HG03139 (cell line): ENCODE measurements at regions not wholly inside any gene's neighbourhood (a gene's known extent, or its start where the extent isn't known, plus 50 kb on each side); places are given as distances from the start of the nearest gene placed in this dataset.

Experiments used
- ATAC-seq: cut with Tn5 transposase; IDR thresholded peaks from one replicate; pipeline ENCODE4 v1.9.1; 2021; ENCODE audit not compliant: unreplicated experiment

DNA sequence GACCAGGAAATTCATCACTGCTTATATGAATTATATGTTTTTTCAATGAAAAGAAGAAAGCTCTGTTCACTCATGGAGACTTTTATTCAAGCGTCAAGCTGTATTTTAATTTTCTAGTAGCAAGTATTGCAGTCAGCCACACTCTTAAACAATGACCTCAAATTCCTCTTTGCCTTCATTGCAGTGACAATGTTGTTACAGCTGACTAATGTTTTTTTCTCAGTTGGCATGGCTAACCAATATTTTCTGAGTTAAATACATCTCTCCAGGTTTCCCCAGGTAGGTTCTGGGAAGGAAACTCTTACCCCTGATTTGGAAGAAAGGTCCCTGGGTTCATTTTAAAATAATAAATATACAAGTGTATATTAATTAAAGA lies 241.5 kb downstream of the WDR11 start:
- ATAC-seq, result no peak

DNA sequence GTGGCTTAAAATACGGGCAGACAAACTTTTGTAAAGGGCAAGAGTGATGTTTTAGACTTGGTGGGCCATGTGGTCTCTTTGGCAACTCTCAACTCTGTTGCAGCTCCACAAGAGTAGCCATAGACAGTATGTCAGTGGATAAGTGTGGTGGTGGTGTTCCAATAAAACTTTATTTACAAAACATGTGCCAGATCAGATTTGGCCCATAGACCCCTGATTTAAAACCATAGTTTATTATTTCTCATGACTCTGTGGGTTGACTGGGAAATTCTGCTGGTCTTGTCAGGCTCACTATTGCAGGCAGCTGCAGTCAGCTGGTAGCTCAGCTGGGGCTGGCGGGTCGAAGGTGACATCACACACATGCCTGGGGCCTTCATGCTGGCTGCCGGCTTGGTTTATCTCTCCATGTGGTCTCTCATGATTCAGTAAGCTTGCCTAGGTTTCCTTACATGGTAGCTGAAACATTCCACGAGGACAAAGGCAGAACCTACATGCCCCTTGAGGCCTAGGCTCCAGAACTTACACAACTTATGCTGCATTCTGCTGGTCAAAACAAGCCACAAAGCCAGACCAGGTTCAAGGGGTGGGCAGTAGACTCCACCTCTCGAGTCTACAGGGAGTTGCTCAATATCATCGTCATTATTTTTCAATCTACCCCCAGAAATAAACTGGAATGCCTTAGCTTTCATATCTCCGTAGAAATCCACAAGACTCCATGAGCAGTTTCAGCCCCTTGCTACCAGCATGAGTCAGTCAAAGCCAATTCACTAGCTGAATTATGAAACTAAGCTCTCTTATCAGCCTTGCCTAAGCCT lies 245.7 kb downstream of the WDR11 start:
- ATAC-seq, result no peak

DNA sequence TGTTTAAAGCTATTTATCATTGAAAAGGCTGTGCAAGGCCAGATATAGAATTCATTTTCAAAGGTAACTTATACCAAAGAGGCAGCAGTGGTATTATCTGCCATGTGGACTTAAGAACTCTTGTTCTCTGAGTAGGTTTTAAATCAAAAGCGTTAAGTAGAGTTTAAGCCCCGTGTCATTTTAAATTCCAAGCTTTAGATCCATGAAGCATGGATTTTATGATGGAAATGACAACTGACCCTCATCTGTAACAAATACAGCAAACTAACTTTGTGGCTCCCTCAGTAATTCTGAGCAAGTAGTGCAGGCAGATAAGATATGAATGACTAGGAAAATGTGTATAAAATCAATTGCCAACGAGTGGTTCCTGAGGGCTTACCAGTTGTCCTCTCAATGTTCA lies 247.0 kb downstream of the WDR11 start:
- no peak for ATAC-seq

DNA sequence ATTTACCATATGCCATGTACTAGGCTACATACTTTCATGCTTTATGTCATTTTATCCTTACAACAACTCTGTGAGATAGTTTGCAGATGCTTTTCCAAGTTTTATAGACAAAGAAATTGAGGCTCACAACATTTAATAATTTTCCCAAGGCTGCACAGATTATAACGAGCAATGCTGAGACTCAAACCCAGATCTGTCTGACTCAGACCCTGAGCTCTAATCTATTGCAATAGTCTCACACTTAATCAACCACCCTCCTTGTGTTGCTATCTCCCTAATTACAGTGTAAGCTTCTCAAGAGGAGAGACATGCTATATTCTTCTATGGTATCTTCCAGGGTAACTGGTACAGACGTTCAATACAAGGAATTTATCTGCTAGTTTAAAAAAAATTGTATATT lies 247.6 kb downstream of the WDR11 start:
- ATAC-seq, result no peak

DNA sequence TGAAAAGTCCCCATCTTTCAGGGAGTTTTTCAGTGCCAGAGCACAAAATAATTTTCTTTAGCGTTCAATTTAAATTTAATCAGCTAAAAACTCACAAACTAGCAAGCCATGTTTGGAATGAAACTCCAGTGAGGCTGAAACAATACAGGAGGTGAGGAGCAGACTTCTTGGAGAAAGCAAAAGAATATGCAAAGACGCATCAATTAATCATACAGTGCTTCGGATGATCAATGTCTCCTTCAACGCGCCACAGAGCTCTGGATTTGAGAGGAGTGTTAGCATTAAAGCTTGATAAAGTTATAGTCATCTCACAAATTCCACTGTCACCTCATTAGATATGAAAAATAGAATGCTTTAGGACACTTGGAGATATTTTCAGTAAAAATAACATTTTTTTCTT lies 248.0 kb downstream of the WDR11 start:
- ATAC-seq, result no peak

DNA sequence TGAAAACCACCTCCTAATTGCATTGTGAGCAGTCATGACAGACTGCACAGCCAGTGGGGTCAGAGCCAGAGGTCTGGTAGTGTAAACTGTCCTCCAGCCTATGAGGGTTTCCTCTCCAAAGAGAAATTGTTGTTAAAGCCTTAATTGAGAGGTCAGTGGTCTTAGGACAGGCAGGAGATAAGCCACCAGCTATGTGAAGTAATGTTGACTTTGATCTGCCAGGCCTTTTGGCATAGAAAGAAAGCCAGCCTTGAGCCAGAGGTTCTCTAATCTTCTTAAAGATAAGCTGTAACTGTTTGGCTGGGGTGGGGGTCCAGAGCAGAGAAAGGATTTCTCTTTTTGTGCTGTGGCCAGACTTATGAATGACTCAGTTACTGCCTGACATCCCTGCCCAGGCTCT lies 248.4 kb downstream of the WDR11 start:
- ATAC-seq, result no peak

DNA sequence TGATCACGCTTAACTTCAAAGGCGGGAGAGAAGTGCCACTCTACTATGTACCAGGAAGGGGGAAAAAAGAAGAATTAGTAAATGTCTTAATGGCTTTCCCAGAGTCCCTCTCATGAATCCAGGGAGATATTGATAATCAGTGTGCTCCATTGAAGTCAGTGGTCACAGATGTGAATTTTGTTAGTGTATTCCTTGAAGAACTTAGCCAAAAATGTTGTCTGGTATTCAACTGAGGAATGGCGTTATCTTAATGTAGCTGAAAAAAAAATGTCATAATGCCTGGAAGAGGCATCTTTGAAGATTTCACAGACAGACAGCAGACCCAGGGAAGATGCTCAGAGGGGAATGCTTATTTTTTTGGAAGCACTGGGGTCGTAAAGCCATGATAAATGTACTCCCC lies 250.4 kb downstream of the WDR11 start:
- no peak for ATAC-seq

DNA sequence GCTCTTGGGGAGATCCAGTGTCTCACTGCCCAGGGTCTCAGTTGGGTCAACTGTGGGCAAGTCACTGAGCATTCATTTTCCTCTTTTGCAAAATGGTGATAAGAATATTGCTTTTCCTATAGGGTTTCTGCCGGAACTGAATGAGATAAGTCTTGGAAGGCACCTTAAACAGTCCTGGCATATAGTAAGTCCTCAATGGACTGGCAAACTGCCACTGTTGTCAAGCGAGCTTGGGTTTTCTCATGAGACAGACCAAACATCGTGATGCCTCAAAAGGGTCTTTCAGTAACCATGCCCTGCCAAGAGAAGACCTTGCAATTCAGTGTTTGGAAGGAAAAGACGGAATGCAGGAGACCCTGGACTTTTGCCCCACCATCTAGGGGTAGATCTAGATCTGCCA lies 251.5 kb downstream of the WDR11 start:
- ATAC-seq, result no peak

DNA sequence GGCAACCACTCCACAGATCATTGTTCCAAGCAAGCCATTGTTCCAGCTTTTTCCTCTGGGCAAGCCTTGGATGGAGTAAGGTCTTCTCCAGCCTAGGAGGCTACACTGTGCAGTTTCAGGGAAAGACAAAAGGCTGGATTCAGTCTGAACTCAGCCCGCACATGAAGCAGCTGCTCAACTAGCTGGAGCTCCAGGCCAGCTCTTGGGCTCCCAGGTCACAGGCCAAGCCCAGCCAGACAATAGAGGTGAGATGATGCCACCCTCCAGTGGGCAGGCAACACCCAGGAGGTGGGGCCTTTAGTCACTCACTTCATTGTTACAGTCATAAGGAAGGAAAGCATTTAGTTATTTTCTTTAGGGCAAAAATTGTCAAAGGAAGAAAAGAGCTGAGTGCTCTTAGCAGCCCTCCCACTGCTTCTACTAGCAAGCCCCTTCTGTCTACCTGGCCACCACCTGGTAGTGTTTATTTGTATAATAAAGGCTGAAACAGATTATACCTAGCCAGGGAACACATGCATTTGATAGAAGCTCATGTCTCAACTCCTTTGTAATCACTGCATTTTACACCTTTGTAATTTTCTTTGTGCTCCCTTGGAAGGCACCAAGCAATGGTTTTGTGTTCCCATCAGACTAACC lies 253.4 kb downstream of the WDR11 start:
- ATAC-seq, result no peak

DNA sequence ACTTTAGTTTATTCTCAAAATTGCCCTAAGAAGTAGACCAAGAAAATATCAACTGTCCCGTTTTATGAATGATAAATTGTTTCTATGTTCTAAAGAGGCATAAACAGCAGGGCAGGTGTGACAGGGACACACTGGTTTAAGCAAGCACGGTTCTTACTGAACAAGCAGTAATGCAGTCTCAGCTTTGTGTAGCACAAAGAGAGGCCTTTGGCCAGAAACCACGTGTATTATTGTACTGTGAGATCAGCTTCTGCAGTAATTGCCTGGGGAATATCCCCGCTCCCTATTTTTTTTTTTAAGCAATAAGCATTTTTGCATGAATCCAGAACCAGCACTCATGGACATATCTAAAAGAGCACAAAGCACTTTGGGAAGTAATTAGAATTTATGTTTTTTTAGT lies 255.4 kb downstream of the WDR11 start:
- no peak for ATAC-seq

DNA sequence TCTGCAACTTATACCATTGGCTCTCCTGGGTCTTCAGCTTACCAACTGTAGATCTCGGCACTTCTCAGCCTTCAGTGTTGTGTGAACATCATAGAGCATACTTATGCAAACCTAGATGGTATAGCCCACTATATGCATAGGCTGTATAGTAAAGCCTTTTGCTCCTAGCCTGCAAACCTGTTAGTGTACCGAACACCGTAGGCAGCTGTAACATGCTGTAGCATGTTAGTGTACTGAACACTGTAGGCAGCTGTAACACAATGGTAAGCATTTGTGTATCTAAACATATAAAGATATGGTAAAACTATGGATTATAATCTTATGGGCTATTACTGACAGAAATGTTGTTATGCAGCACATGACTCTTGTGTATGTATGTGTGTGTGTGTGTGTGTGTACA lies 256.9 kb downstream of the WDR11 start:
- no peak for ATAC-seq

DNA sequence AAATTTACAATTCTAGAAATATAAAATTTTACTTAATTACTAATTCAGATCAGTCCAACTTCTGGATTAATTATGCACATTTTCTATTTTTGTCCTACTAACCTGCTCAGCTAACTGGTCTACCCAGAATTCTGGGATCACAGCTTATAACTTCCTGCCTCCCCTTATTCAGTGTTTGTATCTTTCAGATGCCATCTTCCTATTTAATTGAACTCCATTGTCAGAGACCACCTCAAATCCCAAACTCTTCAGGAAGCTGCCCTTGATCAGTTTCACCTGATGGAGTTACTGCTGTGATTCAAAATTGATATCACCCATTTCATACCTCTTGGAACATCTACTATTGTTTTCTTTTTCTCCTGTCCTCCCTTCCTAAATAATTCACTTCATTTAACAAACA lies 259.2 kb downstream of the WDR11 start:
- ATAC-seq, result no peak

DNA sequence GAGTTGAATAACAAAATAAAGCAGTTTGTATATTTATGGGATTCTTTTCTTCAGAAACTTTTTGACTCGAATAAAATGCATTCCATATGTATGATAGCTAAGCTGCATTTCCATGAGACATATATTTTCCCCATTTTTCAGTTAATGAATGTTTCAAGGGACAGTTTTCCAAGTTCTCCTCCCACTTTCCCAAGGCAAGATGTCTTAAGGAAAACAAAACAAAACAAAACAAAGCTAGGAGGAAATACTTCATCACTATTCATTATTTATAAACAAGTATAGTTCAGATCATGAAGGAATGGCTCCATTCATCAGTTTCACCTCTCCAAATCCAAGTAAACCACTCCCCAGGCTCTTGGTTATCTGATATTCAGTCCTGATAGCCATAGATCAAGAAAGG lies 261.0 kb downstream of the WDR11 start:
- no peak for ATAC-seq

DNA sequence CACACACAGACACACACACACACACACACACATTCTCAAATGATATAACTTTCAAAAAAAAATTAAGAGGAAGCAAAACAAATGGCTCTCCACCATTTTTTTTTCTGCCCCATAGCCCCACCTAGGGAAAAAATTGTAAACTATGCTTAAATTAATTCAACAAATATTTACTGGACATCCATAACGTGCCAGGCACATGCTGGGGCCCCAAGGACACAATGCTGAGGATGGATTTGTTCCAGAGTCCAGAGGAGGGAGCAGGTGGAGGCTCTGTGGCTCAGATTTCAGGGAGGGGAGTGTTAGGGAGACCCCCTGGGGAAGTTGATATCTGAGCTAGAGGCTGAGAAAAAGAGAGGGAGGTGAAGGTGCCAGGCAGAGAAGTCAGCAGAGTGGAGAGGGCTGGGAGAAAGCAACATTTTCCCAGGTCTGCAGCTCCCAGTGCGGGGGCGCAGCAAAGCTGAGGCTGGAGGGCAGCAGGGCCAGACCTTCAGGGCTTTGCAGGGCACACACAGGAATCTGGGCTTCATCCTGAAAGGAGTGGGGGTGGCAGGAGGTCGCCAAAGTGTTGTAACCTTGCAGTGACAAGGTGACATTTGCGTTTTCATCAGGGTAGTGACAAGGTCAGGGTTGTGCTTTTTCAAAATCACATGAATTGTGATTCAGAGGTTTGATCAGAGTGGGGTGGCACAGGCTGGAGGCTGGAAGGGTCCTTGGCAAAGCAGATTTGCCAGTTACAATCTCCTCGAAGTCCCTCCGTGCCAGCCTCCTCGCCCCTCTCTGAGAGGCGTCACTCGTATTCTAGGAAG lies 261.6 kb downstream of the WDR11 start:
- ATAC-seq, result no peak

DNA sequence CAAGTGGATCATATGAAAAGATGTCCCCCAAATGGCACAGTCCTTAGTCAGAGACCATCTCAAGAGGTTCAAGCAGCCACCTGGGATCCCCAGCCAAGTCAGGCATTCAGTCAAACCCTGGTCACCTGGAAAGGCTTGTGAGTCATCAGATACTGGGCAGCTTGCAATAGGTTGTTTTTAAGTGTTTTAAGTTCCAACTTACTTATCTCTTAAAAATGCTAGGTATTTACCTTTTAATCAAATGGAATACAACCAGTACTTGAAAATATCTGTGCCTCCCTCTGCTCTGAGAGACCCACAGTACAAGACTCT lies 262.2 kb downstream of the WDR11 start:
- ATAC-seq, result no peak

DNA sequence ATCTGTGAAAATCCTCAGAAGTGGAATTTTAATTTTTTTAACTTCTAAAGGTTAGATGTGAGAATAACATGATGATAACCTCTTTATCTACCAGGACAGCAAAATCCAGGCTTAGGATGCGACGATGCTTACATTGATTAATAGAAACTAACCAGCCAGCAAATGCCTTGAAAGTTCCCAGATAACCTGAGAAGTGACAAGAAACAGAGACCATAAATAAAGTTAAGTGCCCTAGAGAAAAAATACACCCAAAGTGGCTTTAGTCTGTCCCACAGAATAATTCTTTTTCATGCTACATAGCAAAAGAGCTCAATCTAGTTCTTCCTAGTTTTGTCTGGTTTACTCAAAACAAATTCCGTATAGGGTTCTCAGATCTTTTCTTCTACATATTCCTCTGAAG lies 262.7 kb downstream of the WDR11 start:
- no peak for ATAC-seq

DNA sequence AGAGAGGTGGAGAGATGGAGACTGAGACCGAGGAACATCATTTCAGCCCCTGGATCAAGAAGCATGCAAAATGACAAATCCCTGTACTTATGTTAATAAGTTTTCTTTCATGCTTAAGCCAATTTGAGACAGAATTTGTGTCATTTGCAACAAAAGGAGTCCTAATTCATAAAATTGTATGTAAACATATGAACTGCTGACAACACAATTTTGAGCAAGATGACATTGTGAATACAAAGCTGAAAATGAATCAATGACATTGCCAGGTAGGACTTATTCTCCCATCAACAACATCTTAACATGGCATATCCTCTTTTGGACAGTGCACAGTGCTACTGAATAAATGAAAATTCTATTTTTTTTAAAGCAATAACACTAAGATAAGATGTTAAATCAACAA lies 264.0 kb downstream of the WDR11 start:
- no peak for ATAC-seq

DNA sequence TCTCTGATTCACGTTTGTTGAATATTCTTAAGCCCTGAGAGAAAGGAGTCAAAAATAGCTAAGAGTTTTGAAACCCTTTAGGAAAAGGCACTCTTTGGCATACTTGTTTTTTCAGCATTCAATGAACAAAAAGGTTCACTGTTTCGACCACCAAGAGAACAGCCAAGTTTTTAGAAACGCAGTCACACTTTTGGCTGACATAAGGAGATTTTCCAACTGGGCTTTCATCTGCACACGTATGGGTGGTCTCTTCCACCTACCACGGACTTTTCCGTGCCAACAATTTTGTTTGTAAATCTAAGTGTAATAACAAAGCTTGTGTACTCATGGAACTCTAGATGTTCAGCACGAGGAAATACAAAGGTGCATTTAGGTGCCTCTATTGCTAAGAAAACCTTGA lies 270.3 kb downstream of the WDR11 start:
- no peak for ATAC-seq

DNA sequence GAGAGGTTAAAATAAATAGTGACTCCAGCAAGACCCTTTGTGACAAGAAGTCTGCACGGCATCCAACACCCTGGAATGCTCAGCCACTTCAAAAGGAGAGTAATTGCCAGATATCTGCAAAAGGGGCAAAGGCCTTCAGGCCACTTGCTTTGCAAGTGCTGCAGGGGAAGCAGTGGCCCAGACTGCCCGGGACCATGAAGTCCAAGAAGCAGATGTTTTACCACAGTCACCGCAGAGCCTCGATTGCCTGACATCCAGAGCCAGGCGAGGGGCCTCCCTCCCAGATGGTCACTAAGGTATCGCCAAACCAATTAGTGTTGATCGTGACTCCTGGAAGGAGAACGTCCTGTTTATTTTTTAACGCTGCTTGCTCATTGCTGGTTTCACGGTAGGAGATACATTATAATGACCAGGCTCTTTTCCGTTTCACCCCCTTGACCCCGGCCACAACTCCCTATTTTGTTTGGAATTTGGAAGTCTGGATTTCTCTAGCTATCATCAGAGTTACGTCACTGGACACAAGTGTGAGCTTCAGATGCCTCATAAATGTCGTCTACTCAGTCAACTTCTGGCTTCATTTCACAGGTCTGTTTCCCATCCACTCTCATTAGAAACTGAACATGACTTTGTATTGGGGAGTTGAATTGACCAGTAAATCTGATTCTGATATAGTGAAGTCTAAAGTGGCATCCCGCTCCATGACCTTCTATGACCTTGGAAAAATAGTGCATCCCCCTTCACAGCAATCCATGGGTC lies 276.2 kb downstream of the WDR11 start:
- no peak for ATAC-seq

DNA sequence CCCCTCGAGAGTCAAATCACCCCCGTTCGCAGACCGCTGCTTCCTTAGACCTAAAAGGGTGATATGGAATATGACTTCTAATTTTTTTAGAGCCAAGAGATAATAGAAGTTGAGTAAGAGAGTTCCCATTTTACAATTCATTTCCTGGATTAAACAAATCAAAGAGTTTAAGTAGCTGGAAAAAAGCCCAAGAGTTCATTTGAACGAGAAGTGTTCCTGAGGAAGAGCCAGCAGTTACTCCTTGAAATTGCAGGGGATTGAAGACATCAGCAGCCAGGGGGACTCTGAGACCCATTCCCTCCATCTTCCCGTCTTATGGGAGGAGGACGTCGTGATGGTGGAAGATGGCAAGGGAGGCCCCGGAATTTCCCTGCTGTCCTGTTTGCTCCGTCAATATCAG lies 277.0 kb downstream of the WDR11 start:
- no peak for ATAC-seq

DNA sequence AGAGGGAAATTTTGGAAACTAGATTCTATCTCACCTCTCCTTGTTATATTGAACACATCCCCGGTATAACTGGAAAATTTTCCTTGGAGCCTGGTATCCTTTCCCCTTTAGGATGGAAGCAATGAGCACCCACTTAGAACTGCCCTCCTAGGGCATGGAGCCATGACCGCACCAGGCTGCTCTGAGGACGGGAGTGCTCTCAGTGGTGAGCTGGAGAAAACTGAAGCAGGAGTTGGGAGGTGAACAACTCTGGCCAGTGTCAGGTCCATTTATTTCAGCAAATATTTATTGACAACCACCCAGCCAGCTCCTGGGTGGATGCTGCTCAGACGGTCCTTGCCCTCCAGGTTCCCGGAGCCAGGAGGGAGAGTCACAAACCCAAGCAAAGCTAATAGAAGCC lies 278.1 kb downstream of the WDR11 start:
- no peak for ATAC-seq

DNA sequence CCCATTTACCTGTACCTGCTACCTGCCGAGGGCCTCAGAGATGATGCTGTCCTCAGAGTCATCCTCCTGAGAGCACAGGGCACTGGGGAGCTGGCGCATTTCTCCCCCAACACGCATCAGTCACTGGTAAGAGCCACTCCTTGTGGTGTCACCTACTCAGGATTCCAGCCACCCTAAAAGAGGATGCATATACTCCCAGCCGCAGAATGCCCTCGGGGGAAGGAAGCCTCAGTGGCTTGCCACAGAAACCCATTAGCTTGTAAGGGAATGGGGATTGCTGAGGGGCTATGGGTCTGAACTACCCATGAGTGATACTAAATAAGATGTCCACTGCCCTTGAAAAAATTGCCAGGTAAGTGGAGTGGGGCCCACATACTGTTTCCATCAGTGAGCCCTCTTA lies 279.2 kb downstream of the WDR11 start:
- ATAC-seq, result no peak
